GM12865 (cell line): ENCODE measurements at regions not wholly inside any gene's neighbourhood (a gene's known extent, or its start where the extent isn't known, plus 50 kb on each side); places are given as distances from the start of the nearest gene placed in this dataset.

Experiments used
- DNase-seq: peaks from one replicate; pipeline ENCODE4 v3.0.0; 2010; ENCODE audit warnings: low read depth
- H3K4me3 ChIP-seq: 2 replicates; pipeline ENCODE4 v1.5.1; 2011; ENCODE audit warnings: mild to moderate bottlenecking, low read depth, low read length, control low read depth
- CTCF ChIP-seq: IDR thresholded peaks from 2 replicates; pipeline ENCODE4 v1.5.1; 2011; ENCODE audit warnings: low read length, control low read depth, low read depth, inconsistent platforms; ENCODE audit not compliant: insufficient read depth; ENCODE audit errors: missing control alignments

- no peak for TF ChIP-seq CTCF
- DNase-seq: no peak
- no peak overlapping the region for H3K4me3 ChIP-seq
Observed at GRCh38 chr19:30690935-30691818, 319.0 kb downstream of the ZNF536 start.

DNA sequence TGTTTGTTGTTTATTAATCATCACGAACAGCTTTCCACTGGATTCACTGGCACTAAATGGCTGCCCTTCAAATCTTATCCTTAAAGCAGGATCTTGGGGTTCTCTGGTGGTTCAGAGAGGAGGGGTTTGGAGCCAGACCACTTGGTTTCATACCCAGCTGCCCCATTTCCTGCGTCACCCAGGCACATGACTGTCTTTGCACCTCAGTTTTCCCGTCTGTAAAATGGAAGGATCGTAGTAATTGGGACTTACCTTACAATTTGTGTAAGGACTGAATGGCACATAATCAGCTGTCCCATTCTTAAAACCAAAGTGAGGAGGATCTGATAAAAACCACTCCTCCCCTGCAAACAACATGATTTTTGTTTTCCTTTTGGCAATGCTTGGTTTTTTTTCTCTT lies 318.3 kb downstream of the ZNF536 start:
- DNase-seq: no peak
- no peak overlapping the region for H3K4me3 ChIP-seq
- TF ChIP-seq CTCF: no peak

DNA sequence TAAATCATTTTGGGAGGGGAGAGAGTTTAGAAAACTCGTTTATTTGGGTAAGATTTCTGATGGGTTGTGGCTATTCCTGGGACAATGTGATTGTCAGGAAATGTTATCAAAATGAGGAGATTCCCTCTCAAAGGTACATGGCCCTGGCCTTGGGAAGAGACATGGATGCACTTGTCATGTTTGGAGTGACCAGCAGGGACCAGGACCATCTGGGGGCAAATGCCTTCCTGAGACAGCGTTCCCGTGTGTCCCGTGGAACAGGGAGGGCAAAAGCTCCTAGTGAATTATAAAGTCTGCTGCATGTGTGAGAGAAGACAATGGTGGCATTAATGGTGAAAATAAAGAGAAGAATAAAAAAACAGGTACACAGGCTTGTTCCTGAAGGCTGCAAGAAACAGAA lies 317.3 kb downstream of the ZNF536 start:
- DNase-seq: no peak
- H3K4me3 ChIP-seq: no peak overlapping the region
- TF ChIP-seq CTCF: no peak

- no peak overlapping the region for H3K4me3 ChIP-seq
- TF ChIP-seq CTCF: no peak
- DNase-seq: no peak
Observed at GRCh38 chr19:30688696-30689095, 316.5 kb downstream of the ZNF536 start.

- TF ChIP-seq CTCF: no peak
- DNase-seq: no peak
- H3K4me3 ChIP-seq: no peak overlapping the region
Observed at GRCh38 chr19:30686826-30687566, 314.8 kb downstream of the ZNF536 start.

GRCh38 chr19:30686176-30686820 lies 314.1 kb downstream of the ZNF536 start:
- no peak overlapping the region for H3K4me3 ChIP-seq

More at GRCh38 chr19:30686176-30686820, 314.1 kb downstream of the ZNF536 start:
- no peak for TF ChIP-seq CTCF
- DNase-seq: no peak
